ENCODE measurements at regions not wholly inside any gene's neighbourhood (a gene's known extent, or its start where the extent isn't known, plus 50 kb on each side); places are given as distances from the start of the nearest gene placed in this dataset.

GRCh38 chr2:71901466-71901865, 246.2 kb downstream of the CYP26B1 start (continued):
- TF ChIP-seq ATF2 (IDR thresholded peaks at IDR 0.05; ENCODE audit: low read length) (no peak), BRCA1 (IDR thresholded peaks at IDR 0.05; ENCODE audit: low read depth, low read length) (no peak), SAP30 (IDR thresholded peaks at IDR 0.05; ENCODE audit: insufficient read depth, insufficient replicate concordance, low read length) (no peak), USF2 (IDR thresholded peaks at IDR 0.05; ENCODE audit: low read length) (no peak), SIN3A (conservative IDR thresholded peaks at IDR 0.05 in 1 of 2, IDR thresholded peaks at IDR 0.05 in 1 of 2; ENCODE audit: low read depth in 1 of 2, low read length in 2 of 2) (no peak)
